ENCODE measurements at regions not wholly inside any gene's neighbourhood (a gene's known extent, or its start where the extent isn't known, plus 50 kb on each side); places are given as distances from the start of the nearest gene placed in this dataset.

DNA sequence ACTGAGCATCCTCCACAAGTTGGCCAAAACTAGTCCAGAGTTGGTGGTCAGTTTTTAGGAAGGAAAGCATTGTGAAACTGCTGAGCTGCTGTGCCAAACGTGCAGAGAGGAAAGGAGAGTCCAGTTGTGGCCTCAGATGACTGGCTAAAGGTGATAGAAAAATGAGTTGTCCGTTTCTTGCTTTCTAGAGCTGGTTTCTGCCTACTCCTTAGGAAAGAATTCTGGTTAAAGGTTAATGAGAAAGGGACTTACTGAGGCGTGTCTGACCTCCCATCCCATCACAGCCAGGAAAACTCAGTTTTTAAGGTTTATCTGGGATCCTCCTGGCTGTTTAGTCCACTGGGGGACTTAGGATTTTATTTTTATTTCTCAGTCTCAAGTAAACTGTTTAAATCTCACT, 1186.3 kb downstream of the UQCRFS1 start:
- DNase-seq (ENCODE audit: low read depth in 2 of 2): no peak

DNA sequence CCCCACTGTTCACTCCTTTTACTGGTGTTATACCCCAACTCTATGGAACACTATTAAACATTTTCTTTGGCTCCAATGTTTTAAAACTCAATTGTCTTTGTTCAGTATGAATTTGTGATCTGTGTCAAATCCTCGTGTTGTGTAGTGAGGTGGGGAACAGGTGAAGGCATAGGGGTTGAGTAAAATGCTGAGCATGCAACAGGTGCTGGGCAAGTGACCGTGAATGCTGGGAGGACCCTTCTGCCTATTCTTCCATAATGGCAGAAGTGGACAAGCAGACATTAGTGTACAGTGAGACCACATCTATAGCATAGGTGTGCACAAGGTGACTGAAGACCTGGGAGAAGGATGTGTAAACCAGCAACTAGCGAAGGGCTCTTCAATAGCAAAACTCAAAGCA, 1188.0 kb downstream of the UQCRFS1 start:
- no peak for DNase-seq (ENCODE audit: low read depth in 2 of 2)

GRCh38 chr19:28023064-28023463, 1189.9 kb downstream of the UQCRFS1 start:
- DNase-seq (ENCODE audit: low read depth in 2 of 2): no peak

- no peak for DNase-seq (ENCODE audit: low read depth in 2 of 2)
These were observed 1190.4 kb downstream of the UQCRFS1 start for GRCh38 chr19:28022506-28022905.

- DNase-seq (ENCODE audit: low read depth in 2 of 2): no peak
These were observed 1191.4 kb downstream of the UQCRFS1 start for GRCh38 chr19:28021259-28022185.

DNA sequence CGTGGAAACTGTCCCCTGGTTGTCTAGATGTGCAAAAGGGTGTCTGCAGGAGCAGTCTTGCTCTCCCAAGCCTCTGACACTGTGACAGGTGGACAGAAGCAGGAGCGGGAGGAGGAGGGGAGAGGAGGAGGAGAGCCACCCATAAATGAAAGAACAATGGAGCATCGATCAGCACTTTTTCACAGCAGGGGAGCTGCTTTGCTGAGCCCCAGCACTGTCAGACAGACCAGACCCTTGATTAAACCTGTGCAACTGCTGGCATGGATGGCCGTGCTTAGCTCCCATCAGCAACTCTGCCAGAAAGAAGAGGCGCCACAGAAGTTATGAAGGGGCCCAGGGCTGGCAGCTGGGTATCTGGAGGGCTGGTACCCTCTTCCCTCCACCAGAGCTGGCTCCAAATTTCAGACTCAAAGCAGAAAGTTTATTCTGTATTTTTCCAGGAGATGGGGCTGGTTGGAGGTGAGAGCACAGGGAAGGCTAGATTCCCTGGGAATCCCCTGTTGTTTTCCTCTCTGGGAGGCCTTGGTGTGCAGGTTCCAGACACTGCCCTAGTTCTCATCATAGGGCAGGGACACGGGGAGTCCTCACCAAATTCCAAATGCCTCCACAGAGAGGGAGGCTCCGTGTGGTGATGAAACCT, 1192.2 kb downstream of the UQCRFS1 start:
- DNase-seq (ENCODE audit: low read depth in 2 of 2): no peak

DNA sequence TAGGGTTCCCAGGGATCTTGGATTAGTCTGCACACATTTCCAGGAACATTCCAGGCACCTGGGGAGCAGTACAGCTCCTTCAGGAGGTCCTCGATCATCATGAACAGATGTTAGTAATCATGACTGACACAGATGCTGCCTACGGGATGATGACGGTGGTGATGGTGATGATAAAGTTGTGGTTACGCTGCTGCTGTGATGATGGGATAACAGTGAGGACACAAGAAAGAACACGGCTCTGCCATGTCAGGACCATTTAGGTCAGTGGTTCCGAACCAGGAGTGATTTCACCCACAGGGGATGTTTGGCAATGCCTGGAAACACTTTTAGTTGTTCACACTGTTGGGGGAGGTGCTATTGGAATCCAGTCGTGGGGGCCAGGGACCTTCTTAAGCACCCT, 1193.0 kb downstream of the UQCRFS1 start:
- no peak for DNase-seq (ENCODE audit: low read depth in 2 of 2)

DNA sequence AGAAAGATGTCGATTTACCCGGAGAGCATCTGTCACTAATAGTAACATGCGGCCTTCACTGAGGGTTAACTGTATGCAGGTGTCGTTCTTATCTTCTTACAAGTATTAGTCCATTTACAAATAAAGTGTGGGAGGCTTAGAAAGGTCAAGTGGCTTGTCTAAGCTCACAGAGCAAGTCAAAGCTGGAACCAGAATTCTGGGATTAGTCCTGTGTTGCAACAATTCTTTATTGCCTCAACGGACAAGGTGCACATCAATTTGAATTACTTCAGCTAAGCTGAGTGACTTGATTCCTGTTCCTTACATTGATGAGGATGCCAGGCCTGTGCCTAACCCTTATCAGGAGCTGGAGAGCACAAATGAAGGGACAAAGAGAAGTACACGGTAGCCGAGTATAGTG, 1193.6 kb downstream of the UQCRFS1 start:
- no peak for DNase-seq (ENCODE audit: low read depth in 2 of 2)

GRCh38 chr19:28018499-28018898, 1194.5 kb downstream of the UQCRFS1 start:
- no peak for DNase-seq (ENCODE audit: low read depth in 2 of 2)

DNA sequence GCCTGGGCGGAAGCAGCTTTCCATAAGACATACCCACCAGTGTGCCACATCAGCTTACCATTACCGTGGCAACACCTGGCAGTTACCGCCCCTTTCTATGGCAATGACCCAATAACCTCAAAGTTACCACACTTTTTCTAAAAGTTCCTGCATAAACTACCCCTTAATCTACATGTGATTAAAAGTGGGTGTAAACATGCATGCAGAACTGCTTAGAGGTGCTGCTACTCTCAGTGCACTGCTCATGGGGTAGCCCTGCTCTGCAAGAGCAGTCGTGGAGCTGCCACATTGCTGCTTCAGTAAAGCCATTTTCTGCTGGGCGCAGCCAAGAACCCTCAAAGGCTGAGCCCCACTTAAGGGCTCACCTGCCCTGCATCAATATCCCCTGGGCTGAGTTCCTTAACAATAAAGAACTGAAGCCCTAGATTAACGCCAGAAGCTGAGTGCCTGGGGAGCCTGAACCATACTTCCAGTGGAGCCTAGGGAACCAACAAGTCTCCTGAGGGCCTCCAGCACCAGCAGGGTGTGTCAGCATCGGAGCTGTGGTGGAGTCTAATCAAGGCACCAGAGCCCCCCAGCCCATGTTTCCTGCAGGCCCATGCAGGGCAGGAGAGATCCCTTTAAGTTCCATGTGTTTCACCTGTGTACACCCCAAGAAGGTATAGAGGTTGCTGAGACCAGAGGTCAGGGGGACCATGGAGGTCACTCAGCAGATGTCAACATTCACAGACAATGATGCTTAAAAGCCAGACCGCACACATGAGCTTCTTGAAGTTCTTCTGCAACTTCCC, 1198.1 kb downstream of the UQCRFS1 start:
- DNase-seq (ENCODE audit: low read depth in 2 of 2): no peak

DNA sequence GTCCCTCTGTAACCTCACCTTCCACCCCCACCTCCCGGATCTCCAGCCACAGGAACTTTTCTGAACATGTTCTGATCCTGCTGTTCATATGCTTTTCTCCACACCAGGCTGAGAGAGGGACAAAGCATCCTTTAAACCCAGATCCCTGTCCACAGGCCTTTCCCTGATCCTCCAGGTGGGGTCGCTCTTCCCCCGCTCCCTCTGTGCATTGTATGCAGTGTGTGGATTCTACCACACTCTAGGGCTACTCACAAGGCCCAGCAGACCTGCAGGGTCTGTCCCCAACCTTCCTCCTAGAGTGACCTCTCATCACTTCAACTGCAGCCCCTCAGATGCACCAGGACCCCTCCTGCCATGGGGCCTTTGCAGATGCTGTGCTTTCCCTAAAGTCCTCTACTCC, 1200.6 kb downstream of the UQCRFS1 start:
- DNase-seq (ENCODE audit: low read depth in 2 of 2): no peak

DNA sequence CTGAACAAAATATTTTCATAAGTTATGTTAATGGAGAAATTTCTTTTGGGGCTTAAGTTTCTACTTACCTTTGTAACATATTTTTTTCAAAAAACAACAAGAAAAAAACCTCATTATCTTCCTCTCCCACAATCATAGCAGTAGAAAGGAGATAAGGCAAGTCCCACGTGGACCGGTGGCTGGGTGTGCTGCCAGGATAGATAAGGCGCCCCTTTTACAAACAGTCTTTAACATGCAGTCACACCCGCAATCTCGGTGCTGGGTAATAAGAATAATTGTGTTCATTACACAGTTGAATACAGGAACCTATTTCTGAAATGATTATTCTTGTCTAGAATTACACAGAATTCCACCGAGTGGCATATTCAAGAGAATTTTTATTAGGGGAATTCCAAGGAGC, 1202.3 kb downstream of the UQCRFS1 start:
- DNase-seq (ENCODE audit: low read depth in 2 of 2): no peak

GRCh38 chr19:28009696-28010095, 1203.3 kb downstream of the UQCRFS1 start:
- no peak for DNase-seq (ENCODE audit: low read depth in 2 of 2)

DNA sequence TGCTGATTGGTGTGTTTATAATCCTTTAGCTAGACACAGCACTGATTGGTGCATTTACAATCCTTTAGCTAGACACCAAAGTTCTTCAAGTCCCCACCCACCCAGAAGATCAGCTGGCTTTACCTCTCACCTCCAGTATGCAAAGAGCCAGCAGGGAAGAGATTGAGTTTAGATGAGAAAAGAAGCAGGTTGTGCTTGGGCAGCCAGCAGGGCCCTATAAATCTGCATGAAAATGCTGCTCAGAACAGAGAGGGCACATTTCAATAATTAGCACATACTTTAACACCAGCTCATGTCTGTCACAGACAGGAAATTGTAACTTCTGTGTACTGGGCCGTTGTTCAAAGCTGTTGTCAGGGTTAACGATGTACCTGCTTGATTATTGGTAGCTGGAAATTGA, 1204.3 kb downstream of the UQCRFS1 start:
- no peak for DNase-seq (ENCODE audit: low read depth in 2 of 2)

- DNase-seq (ENCODE audit: low read depth in 2 of 2): no peak
These were observed 1209.4 kb downstream of the UQCRFS1 start for GRCh38 chr19:28003543-28003942.

- no peak for DNase-seq (ENCODE audit: low read depth in 2 of 2)
These were observed 1215.9 kb downstream of the UQCRFS1 start for GRCh38 chr19:27997069-27997468.

- DNase-seq (ENCODE audit: low read depth in 2 of 2): no peak
These were observed 1219.1 kb downstream of the UQCRFS1 start for GRCh38 chr19:27993619-27994570.

DNA sequence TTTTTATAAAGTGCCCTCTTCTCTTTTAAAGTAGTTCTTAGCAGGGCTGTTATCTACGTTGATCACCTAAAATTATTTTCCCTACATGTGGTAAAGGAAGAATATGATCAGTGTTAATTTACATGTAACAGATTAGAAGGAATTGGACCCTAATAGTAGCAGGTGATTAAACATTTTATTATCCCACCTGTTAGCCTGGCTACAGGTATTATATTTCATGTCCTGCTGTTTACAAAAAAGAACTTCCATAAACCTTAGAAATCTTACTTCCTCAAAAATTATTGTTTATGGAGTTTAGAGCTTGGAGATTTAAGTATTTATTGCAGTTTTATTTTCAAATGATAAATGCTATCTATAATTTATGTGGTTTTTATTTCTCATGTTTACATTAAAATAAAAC, 1226.7 kb downstream of the UQCRFS1 start:
- no peak for DNase-seq (ENCODE audit: low read depth in 2 of 2)

DNA sequence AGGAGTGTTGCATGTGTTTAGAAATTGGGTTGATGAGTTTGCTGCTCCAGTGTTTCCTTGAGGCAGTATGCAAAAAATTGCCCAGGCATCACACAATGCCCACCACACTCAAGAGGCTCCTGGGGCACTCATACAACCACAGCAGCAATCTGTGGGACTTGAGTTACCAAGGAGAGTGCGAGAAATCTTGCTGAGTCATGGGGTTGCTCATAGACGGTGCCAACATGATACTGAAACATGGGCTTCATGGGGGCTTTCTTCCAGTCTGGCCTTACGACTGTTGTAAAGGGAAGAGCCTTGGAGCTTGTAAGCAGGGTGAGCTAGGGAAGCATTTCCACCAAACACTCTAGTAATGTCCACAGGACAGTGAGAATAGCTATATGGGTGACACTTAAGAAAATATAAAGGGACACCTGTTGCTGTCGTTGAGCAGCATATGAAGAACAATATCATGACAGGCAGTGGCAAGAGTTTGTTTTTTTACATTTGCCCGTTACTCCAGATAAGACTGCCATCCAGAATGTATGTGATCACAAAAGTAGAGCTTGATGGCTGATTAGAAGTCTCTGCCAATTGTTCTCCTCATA, 1237.4 kb downstream of the UQCRFS1 start:
- DNase-seq (ENCODE audit: low read depth in 2 of 2): no peak

DNA sequence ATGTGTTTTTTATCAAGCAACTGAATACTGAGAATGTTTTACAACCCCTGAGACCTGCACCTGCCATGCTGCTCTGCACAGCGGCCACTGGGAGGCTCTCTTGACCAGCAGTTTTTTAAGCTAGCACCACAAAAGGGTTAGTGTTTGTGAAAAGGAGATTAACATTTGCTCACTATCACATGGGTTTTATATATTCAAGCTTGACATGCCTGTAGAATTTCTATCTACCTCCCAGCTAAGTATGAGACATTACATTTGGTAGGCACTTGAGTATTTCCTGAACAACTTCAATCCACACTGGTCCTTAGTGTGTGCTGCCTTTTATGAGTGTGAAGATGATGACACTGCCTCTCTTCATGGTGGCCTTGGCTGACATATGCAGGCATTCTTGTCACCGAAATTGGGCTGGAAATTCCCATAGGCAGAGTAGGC, 1238.9 kb downstream of the UQCRFS1 start:
- no peak for DNase-seq (ENCODE audit: low read depth in 2 of 2)

All from stimulated activated CD8-positive, alpha-beta memory T cell treated with anti-CD3 and anti-CD28 coated beads, Interleukin-7, amount 100 ng/mL, for 4 hours (primary cell).